SU-DHL-6 (cell line): ENCODE measurements at regions not wholly inside any gene's neighbourhood (a gene's known extent, or its start where the extent isn't known, plus 50 kb on each side); places are given as distances from the start of the nearest gene placed in this dataset.

Experiments used
- H2AFZ ChIP-seq: fragments of 200-600 bp; sonication (generic); 2 replicates; pipeline ENCODE4 v1.6.1; 2014; ENCODE audit warnings: low read depth, mild to moderate bottlenecking, moderate library complexity, mixed read lengths, antibody characterized with exemption, low read length; ENCODE audit not compliant: severe bottlenecking
- H3F3A ChIP-seq: fragments of 200-600 bp; shearing (Covaris generic); 2 replicates; pipeline ENCODE4 v1.6.0; 2016; ENCODE audit warnings: antibody characterized with exemption, mild to moderate bottlenecking; ENCODE audit not compliant: insufficient read depth
- H3K27ac ChIP-seq: fragments of 200-600 bp; sonication (generic); 2 replicates; pipeline ENCODE4 v1.5.1; 2016; ENCODE audit warnings: low read depth, mild to moderate bottlenecking, low read length, moderate library complexity, mixed read lengths
- H3K27me3 ChIP-seq: fragments of 200-600 bp; sonication (generic), shearing (Covaris generic); 2 replicates; pipeline ENCODE4 v1.6.0; 2014; ENCODE audit warnings: mild to moderate bottlenecking, low read length
- H3K36me3 ChIP-seq: fragments of 200-600 bp; sonication (generic); 2 replicates; pipeline ENCODE4 v1.6.1; 2014; ENCODE audit warnings: mild to moderate bottlenecking, low read length, mixed read lengths
- H3K4me2 ChIP-seq: fragments of 300-600, 200-600 bp; shearing (Covaris generic), sonication (generic); 2 replicates; pipeline ENCODE4 v1.6.0; 2014; ENCODE audit warnings: low read length, low read depth, mild to moderate bottlenecking; ENCODE audit not compliant: poor library complexity, severe bottlenecking
- H3K4me3 ChIP-seq: fragments of 200-600 bp; sonication (generic); 2 replicates; pipeline ENCODE4 v1.5.1; 2014; ENCODE audit warnings: antibody characterized with exemption, low read length, mild to moderate bottlenecking, mixed read lengths; ENCODE audit not compliant: insufficient read depth, poor library complexity, severe bottlenecking
- H3K79me2 ChIP-seq: fragments of 200-600 bp; sonication (generic); 2 replicates; pipeline ENCODE4 v1.6.1; 2014; ENCODE audit warnings: mild to moderate bottlenecking, low read length, moderate library complexity; ENCODE audit not compliant: insufficient read depth
- H3K9ac ChIP-seq: fragments of 200-600 bp; sonication (generic); 2 replicates; pipeline ENCODE4 v1.7.0; 2014; ENCODE audit warnings: mild to moderate bottlenecking, low read length
- H3K9me2 ChIP-seq: fragments of 200-600 bp; sonication (generic); replicated peaks from 2 replicates; pipeline ENCODE4 v1.6.1; 2014; ENCODE audit warnings: low read length; ENCODE audit not compliant: insufficient read depth
- H3K9me3 ChIP-seq: fragments of 200-600 bp; sonication (generic); 2 replicates; pipeline ENCODE4 v1.6.1; 2014; ENCODE audit warnings: low read length, mixed read lengths; ENCODE audit not compliant: insufficient read depth
- H4K20me1 ChIP-seq: fragments of 200-600 bp; sonication (generic); 2 replicates; pipeline ENCODE4 v1.6.1; 2014; ENCODE audit warnings: low read depth, mild to moderate bottlenecking, antibody characterized with exemption, low read length, moderate library complexity, mixed read lengths
- CTCF ChIP-seq: fragments of 200-600 bp; sonication (generic); IDR thresholded peaks from one replicate; pipeline ENCODE4 v1.5.1; 2017; ENCODE audit warnings: antibody characterized with exemption, mild to moderate bottlenecking, low read length, moderate library complexity; ENCODE audit not compliant: insufficient read depth, poor library complexity, severe bottlenecking
- EZH2phosphoT487 ChIP-seq: fragments of 200-600 bp; sonication (generic), shearing (Covaris generic); conservative IDR thresholded peaks from 2 replicates; pipeline ENCODE4 v1.6.1; 2018; ENCODE audit warnings: mild to moderate bottlenecking, antibody characterized with exemption, low read length, moderate library complexity, mixed read lengths

GRCh38 chr14:86989285-86989684 lies 1003.7 kb downstream of the GALC start:
- no peaks in the 10 kb centered on the region for H3K9me3 ChIP-seq
- H3K79me2 ChIP-seq, result no peaks in the 10 kb centered on the region
- no peak overlapping the region for H3K27ac ChIP-seq
- no peak overlapping the region for H2AFZ ChIP-seq
- H3K4me2 ChIP-seq, result no peak overlapping the region
- H3K36me3 ChIP-seq, result no peaks in the 10 kb centered on the region
- H4K20me1 ChIP-seq, result no peaks in the 10 kb centered on the region
- no peak overlapping the region for H3K9ac ChIP-seq
- TF ChIP-seq EZH2phosphoT487 (no peak), CTCF (no peak)
- H3F3A ChIP-seq, result no peaks in the 10 kb centered on the region
- no peaks in the 10 kb centered on the region for H3K9me2 ChIP-seq
- H3K4me3 ChIP-seq, result no peak overlapping the region
- H3K27me3 ChIP-seq, result no peaks in the 10 kb centered on the region

- no peak overlapping the region for H3K9ac ChIP-seq
- H3K79me2 ChIP-seq, result no peaks in the 10 kb centered on the region
- H3K27me3 ChIP-seq, result no peaks in the 10 kb centered on the region
- H3K4me2 ChIP-seq, result no peak overlapping the region
- no peak for TF ChIP-seq CTCF
- no peak for TF ChIP-seq EZH2phosphoT487
- H3K27ac ChIP-seq, result no peak overlapping the region
- H3K36me3 ChIP-seq, result no peaks in the 10 kb centered on the region
- H3K9me2 ChIP-seq, result no peaks in the 10 kb centered on the region
- H4K20me1 ChIP-seq, result no peaks in the 10 kb centered on the region
- H2AFZ ChIP-seq, result no peak overlapping the region
- H3K4me3 ChIP-seq, result no peak overlapping the region
- H3F3A ChIP-seq, result no peaks in the 10 kb centered on the region
- H3K9me3 ChIP-seq, result no peaks in the 10 kb centered on the region
Observed at GRCh38 chr14:86987966-86988365, 1005.0 kb downstream of the GALC start.

- H3F3A ChIP-seq, result no peaks in the 10 kb centered on the region
- TF ChIP-seq CTCF, result no peak
- no peak for TF ChIP-seq EZH2phosphoT487
Observed at GRCh38 chr14:86973177-86973576, 1019.8 kb downstream of the GALC start.

More at GRCh38 chr14:86973177-86973576, 1019.8 kb downstream of the GALC start:
- H3K36me3 ChIP-seq, result no peaks in the 10 kb centered on the region
- no peak overlapping the region for H3K4me3 ChIP-seq
- no peaks in the 10 kb centered on the region for H3K27me3 ChIP-seq
- no peak overlapping the region for H3K27ac ChIP-seq
- no peaks in the 10 kb centered on the region for H4K20me1 ChIP-seq
- no peak overlapping the region for H2AFZ ChIP-seq
- no peaks in the 10 kb centered on the region for H3K9me3 ChIP-seq
- no peak overlapping the region for H3K9ac ChIP-seq
- no peaks in the 10 kb centered on the region for H3K9me2 ChIP-seq
- H3K4me2 ChIP-seq, result no peak overlapping the region
- H3K79me2 ChIP-seq, result no peaks in the 10 kb centered on the region
